ENCODE measurements at regions not wholly inside any gene's neighbourhood (a gene's known extent, or its start where the extent isn't known, plus 50 kb on each side); places are given as distances from the start of the nearest gene placed in this dataset.

GRCh38 chr17:77667478-77667877 is 291.0 kb upstream of the TNRC6C start:
- Histone ChIP-seq H3K9ac (ENCODE audit: low read length) (no peak overlapping the region), H4K20me1 (ENCODE audit: low read depth, low read length) (no peaks in the 10 kb centered on the region), H3K4me2 (ENCODE audit: low read depth, low read length, poor library complexity, severe bottlenecking) (no peak overlapping the region), H3K27ac (ENCODE audit: low read depth, low read length) (no peak overlapping the region), H3K4me3 (ENCODE audit: insufficient read depth, low read length, poor library complexity, severe bottlenecking) (no peak overlapping the region), H3K9me3 (ENCODE audit: insufficient read depth, low read length) (0 out of 2 replicates have a peak, but pooled peaks cover 8% of the 10 kb centered on the region), H3K36me3 (ENCODE audit: low read length) (peaks cover 4% of the 10 kb centered on the region; the same call in 1 of the 2 replicates), H3F3A (ENCODE audit: insufficient read depth) (no peaks in the 10 kb centered on the region), H3K79me2 (ENCODE audit: insufficient read depth, low read length) (no peaks in the 10 kb centered on the region), H3K9me2 (replicated peaks; ENCODE audit: insufficient read depth, low read length) (no peaks in the 10 kb centered on the region), H3K27me3 (ENCODE audit: low read length) (no peaks in the 10 kb centered on the region; the same call in 1 of the 2 replicates), H2AFZ (ENCODE audit: low read depth, low read length, severe bottlenecking) (no peak overlapping the region)
- TF ChIP-seq CTCF (IDR thresholded peaks at IDR 0.05; ENCODE audit: insufficient read depth, low read length, poor library complexity, severe bottlenecking), result no peak
- TF ChIP-seq EZH2phosphoT487 (conservative IDR thresholded peaks at IDR 0.05; ENCODE audit: low read length), result no peak

GRCh38 chr17:77668518-77668917 is 290.0 kb upstream of the TNRC6C start:
- Histone ChIP-seq H3K9ac (ENCODE audit: low read length) (no peak overlapping the region), H3F3A (ENCODE audit: insufficient read depth) (no peaks in the 10 kb centered on the region), H3K27ac (ENCODE audit: low read depth, low read length) (no peak overlapping the region), H3K4me2 (ENCODE audit: low read depth, low read length, poor library complexity, severe bottlenecking) (no peak overlapping the region), H3K27me3 (ENCODE audit: low read length) (no peaks in the 10 kb centered on the region; the same call in 1 of the 2 replicates), H3K9me2 (replicated peaks; ENCODE audit: insufficient read depth, low read length) (no peaks in the 10 kb centered on the region), H3K4me3 (ENCODE audit: insufficient read depth, low read length, poor library complexity, severe bottlenecking) (no peak overlapping the region), H4K20me1 (ENCODE audit: low read depth, low read length) (no peaks in the 10 kb centered on the region), H2AFZ (ENCODE audit: low read depth, low read length, severe bottlenecking) (no peak overlapping the region), H3K9me3 (ENCODE audit: insufficient read depth, low read length) (0 out of 2 replicates have a peak, but pooled peaks cover 8% of the 10 kb centered on the region), H3K36me3 (ENCODE audit: low read length) (peaks cover 4% of the 10 kb centered on the region; the same call in 1 of the 2 replicates), H3K79me2 (ENCODE audit: insufficient read depth, low read length) (no peaks in the 10 kb centered on the region)
- no peak for TF ChIP-seq EZH2phosphoT487 (conservative IDR thresholded peaks at IDR 0.05; ENCODE audit: low read length)
- TF ChIP-seq CTCF (IDR thresholded peaks at IDR 0.05; ENCODE audit: insufficient read depth, low read length, poor library complexity, severe bottlenecking), result no peak

- no peak overlapping the region for H3K9ac ChIP-seq (ENCODE audit: low read length)
- no peak overlapping the region for H2AFZ ChIP-seq (ENCODE audit: low read depth, low read length, severe bottlenecking)
- H3K27ac ChIP-seq (ENCODE audit: low read depth, low read length), result no peak overlapping the region
- no peak for TF ChIP-seq EZH2phosphoT487 (conservative IDR thresholded peaks at IDR 0.05; ENCODE audit: low read length)
- no peak for TF ChIP-seq CTCF (IDR thresholded peaks at IDR 0.05; ENCODE audit: insufficient read depth, low read length, poor library complexity, severe bottlenecking)
- H3K79me2 ChIP-seq (ENCODE audit: insufficient read depth, low read length), result no peaks in the 10 kb centered on the region
- H3K9me3 ChIP-seq (ENCODE audit: insufficient read depth, low read length), result 0 out of 2 replicates have a peak, but pooled peaks cover 8% of the 10 kb centered on the region
- peaks cover 4% of the 10 kb centered on the region; the same call in 1 of the 2 replicates for H3K36me3 ChIP-seq (ENCODE audit: low read length)
- no peaks in the 10 kb centered on the region; the same call in 1 of the 2 replicates for H3K27me3 ChIP-seq (ENCODE audit: low read length)
- no peaks in the 10 kb centered on the region for H3F3A ChIP-seq (ENCODE audit: insufficient read depth)
- no peak overlapping the region for H3K4me3 ChIP-seq (ENCODE audit: insufficient read depth, low read length, poor library complexity, severe bottlenecking)
- H3K9me2 ChIP-seq (replicated peaks; ENCODE audit: insufficient read depth, low read length), result no peaks in the 10 kb centered on the region
- no peak overlapping the region for H3K4me2 ChIP-seq (ENCODE audit: low read depth, low read length, poor library complexity, severe bottlenecking)
- H4K20me1 ChIP-seq (ENCODE audit: low read depth, low read length), result no peaks in the 10 kb centered on the region
These were observed 288.3 kb upstream of the TNRC6C start for GRCh38 chr17:77670173-77670572.
